ENCODE measurements at regions not wholly inside any gene's neighbourhood (a gene's known extent, or its start where the extent isn't known, plus 50 kb on each side); places are given as distances from the start of the nearest gene placed in this dataset.
"Not testable (repeated sequence)": the region's sequence is repeated elsewhere in the genome, so short reads cannot be mapped to it uniquely, and the experiment has no call there.

- no peaks in the 10 kb centered on the region for H3K27me3 ChIP-seq (replicated peaks; ENCODE audit: insufficient read depth, low read depth, low read length, poor library complexity)
- TF ChIP-seq EZH2 (IDR thresholded peaks at IDR 0.05; ENCODE audit: borderline replicate concordance, low read depth, low read length, poor library complexity, severe bottlenecking) (no peak), CTCF (conservative IDR thresholded peaks at IDR 0.05; ENCODE audit: low read depth, low read length) (no peak)
- H3K4me1 ChIP-seq (ENCODE audit: insufficient read depth, low read length, poor library complexity, severe bottlenecking) = no peaks in the 10 kb centered on the region
- CTCF ChIA-PET = no interaction called here
- H3K4me3 ChIP-seq (ENCODE audit: low read depth, low read length, poor library complexity, severe bottlenecking) = no peak overlapping the region
- no TSS peak for BruUV-seq (replicated peaks)
- POLR2A ChIA-PET (ENCODE audit: low non-redundant PET) = no interaction called here
- no peaks in the 10 kb centered on the region for H3K9me3 ChIP-seq (ENCODE audit: low read depth, low read length, poor library complexity, severe bottlenecking)
- intact Hi-C loops (cut with micrococcal nuclease; ENCODE audit: unreplicated experiment) = no loop called here
- no peak overlapping the region for H3K27ac ChIP-seq (ENCODE audit: low read depth, low read length, poor library complexity, severe bottlenecking)
- DNase-seq (ENCODE audit: low spot score) = no peak
- no peaks in the 10 kb centered on the region for H3K36me3 ChIP-seq (ENCODE audit: insufficient read depth, low read length, poor library complexity, severe bottlenecking)
These were observed 564.1 kb downstream of the SUCLG1 start for GRCh38 chr2:83894976-83895375.

- intact Hi-C loops (cut with micrococcal nuclease; ENCODE audit: unreplicated experiment) = no loop called here
- BruUV-seq (replicated peaks) = no TSS peak
These were observed 571.3 kb downstream of the SUCLG1 start for GRCh38 chr2:83887757-83888156.

GRCh38 chr2:83879127-83879526 lies 580.0 kb downstream of the SUCLG1 start:
- no peaks in the 10 kb centered on the region for H3K4me1 ChIP-seq (ENCODE audit: insufficient read depth, low read length, poor library complexity, severe bottlenecking)
- H3K27me3 ChIP-seq (replicated peaks; ENCODE audit: insufficient read depth, low read depth, low read length, poor library complexity) = no peaks in the 10 kb centered on the region
- DNase-seq (ENCODE audit: low spot score) = no peak
- no peaks in the 10 kb centered on the region for H3K36me3 ChIP-seq (ENCODE audit: insufficient read depth, low read length, poor library complexity, severe bottlenecking)
- BruUV-seq (replicated peaks) = no TSS peak
- H3K4me3 ChIP-seq (ENCODE audit: low read depth, low read length, poor library complexity, severe bottlenecking) = no peak overlapping the region
- intact Hi-C loops (cut with micrococcal nuclease; ENCODE audit: unreplicated experiment) = no loop called here
- no peak for TF ChIP-seq EZH2 (IDR thresholded peaks at IDR 0.05; ENCODE audit: borderline replicate concordance, low read depth, low read length, poor library complexity, severe bottlenecking)
- no peak for TF ChIP-seq CTCF (conservative IDR thresholded peaks at IDR 0.05; ENCODE audit: low read depth, low read length)
- H3K27ac ChIP-seq (ENCODE audit: low read depth, low read length, poor library complexity, severe bottlenecking) = no peak overlapping the region
- POLR2A ChIA-PET (ENCODE audit: low non-redundant PET) = no interaction called here
- H3K9me3 ChIP-seq (ENCODE audit: low read depth, low read length, poor library complexity, severe bottlenecking) = no peaks in the 10 kb centered on the region
- CTCF ChIA-PET = no interaction called here

More at GRCh38 chr2:83887757-83888156, 571.3 kb downstream of the SUCLG1 start:
- no peak for TF ChIP-seq CTCF (conservative IDR thresholded peaks at IDR 0.05; ENCODE audit: low read depth, low read length)
- TF ChIP-seq EZH2 (IDR thresholded peaks at IDR 0.05; ENCODE audit: borderline replicate concordance, low read depth, low read length, poor library complexity, severe bottlenecking) = no peak
- H3K4me1 ChIP-seq (ENCODE audit: insufficient read depth, low read length, poor library complexity, severe bottlenecking) = no peaks in the 10 kb centered on the region
- no peak overlapping the region for H3K4me3 ChIP-seq (ENCODE audit: low read depth, low read length, poor library complexity, severe bottlenecking)
- no peak overlapping the region for H3K27ac ChIP-seq (ENCODE audit: low read depth, low read length, poor library complexity, severe bottlenecking)
- ChIA-PET POLR2A (ENCODE audit: low non-redundant PET) (no interaction called here), CTCF (no interaction called here)
- DNase-seq (ENCODE audit: low spot score) = no peak
- no peaks in the 10 kb centered on the region for H3K27me3 ChIP-seq (replicated peaks; ENCODE audit: insufficient read depth, low read depth, low read length, poor library complexity)
- no peaks in the 10 kb centered on the region for H3K36me3 ChIP-seq (ENCODE audit: insufficient read depth, low read length, poor library complexity, severe bottlenecking)
- H3K9me3 ChIP-seq (ENCODE audit: low read depth, low read length, poor library complexity, severe bottlenecking) = no peaks in the 10 kb centered on the region

- BruUV-seq (replicated peaks); DNase-seq (ENCODE audit: low spot score); intact Hi-C loops (cut with micrococcal nuclease; ENCODE audit: unreplicated experiment): not testable (repeated sequence)
These were observed 581.8 kb downstream of the SUCLG1 start for GRCh38 chr2:83877261-83877660.

More at GRCh38 chr2:83877261-83877660, 581.8 kb downstream of the SUCLG1 start:
- H3K9me3 ChIP-seq (ENCODE audit: low read depth, low read length, poor library complexity, severe bottlenecking); CTCF ChIA-PET; H3K27me3 ChIP-seq (replicated peaks; ENCODE audit: insufficient read depth, low read depth, low read length, poor library complexity); H3K4me3 ChIP-seq (ENCODE audit: low read depth, low read length, poor library complexity, severe bottlenecking); H3K4me1 ChIP-seq (ENCODE audit: insufficient read depth, low read length, poor library complexity, severe bottlenecking); H3K36me3 ChIP-seq (ENCODE audit: insufficient read depth, low read length, poor library complexity, severe bottlenecking); POLR2A ChIA-PET (ENCODE audit: low non-redundant PET); H3K27ac ChIP-seq (ENCODE audit: low read depth, low read length, poor library complexity, severe bottlenecking): not testable (repeated sequence)

Data from A673 (cell line).